GM12874 (cell line): ENCODE measurements at regions not wholly inside any gene's neighbourhood (a gene's known extent, or its start where the extent isn't known, plus 50 kb on each side); places are given as distances from the start of the nearest gene placed in this dataset.

Source experiments
- TF ChIP-seq, protein P1 (sequence below): IDR thresholded peaks from 2 replicates; pipeline ENCODE4 v1.5.1; 2011; ENCODE audit warnings: low read depth, mild to moderate bottlenecking, control low read depth, low read length, moderate library complexity; ENCODE audit not compliant: insufficient read depth

DNA sequence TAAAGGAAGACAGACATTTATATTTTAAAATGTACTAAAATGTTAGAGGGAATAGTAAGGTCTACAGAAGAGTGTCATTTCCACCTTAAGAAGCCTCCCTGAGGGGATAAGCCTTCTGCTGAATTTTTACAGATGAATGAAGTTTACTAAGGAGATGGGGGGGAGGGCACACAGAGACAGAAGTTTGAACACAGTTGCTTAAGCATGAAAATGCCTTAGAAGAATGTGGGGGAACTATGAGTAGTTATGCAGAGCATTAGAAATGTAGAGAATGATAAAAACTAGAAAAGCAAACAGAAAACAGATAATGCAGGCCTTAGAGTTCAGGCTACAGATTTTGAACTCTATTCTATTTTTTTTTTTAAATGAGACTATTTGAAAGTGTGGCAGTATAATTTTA is 232.2 kb upstream of the VLDLR start:
- TF ChIP-seq, protein P1, sequence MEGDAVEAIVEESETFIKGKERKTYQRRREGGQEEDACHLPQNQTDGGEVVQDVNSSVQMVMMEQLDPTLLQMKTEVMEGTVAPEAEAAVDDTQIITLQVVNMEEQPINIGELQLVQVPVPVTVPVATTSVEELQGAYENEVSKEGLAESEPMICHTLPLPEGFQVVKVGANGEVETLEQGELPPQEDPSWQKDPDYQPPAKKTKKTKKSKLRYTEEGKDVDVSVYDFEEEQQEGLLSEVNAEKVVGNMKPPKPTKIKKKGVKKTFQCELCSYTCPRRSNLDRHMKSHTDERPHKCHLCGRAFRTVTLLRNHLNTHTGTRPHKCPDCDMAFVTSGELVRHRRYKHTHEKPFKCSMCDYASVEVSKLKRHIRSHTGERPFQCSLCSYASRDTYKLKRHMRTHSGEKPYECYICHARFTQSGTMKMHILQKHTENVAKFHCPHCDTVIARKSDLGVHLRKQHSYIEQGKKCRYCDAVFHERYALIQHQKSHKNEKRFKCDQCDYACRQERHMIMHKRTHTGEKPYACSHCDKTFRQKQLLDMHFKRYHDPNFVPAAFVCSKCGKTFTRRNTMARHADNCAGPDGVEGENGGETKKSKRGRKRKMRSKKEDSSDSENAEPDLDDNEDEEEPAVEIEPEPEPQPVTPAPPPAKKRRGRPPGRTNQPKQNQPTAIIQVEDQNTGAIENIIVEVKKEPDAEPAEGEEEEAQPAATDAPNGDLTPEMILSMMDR, result no peak

GRCh38 chr9:2390028-2390427 is 231.6 kb upstream of the VLDLR start:
- TF ChIP-seq, protein P1, result no peak

GRCh38 chr9:2395814-2396612 is 225.6 kb upstream of the VLDLR start:
- TF ChIP-seq, protein P1, result no peak

- TF ChIP-seq, protein P1, result no peak
Measured at GRCh38 chr9:2396622-2397285, 224.8 kb upstream of the VLDLR start.

- TF ChIP-seq, protein P1, result no peak
Measured at GRCh38 chr9:2403701-2404100, 217.9 kb upstream of the VLDLR start.

DNA sequence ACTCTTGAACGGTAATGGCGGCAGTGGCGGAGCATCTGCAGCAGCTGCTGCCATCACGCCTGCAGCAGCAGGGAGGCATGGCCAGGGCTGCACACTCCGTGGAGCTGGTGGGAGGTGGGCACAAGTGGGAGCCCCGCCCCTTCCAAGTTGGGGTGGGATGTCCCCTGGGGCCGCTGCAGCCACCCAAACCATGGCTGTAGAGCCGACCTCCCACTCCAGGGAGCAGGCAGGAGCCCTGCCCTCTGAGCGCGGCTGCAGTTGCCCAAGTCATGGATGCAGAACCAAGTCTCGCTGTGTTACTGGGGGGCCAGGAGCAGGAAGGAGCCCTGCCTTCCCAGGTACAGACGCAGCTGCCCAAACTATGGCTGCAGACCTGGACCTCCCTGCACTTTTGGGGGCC is 215.3 kb upstream of the VLDLR start:
- TF ChIP-seq, protein P1, result no peak

DNA sequence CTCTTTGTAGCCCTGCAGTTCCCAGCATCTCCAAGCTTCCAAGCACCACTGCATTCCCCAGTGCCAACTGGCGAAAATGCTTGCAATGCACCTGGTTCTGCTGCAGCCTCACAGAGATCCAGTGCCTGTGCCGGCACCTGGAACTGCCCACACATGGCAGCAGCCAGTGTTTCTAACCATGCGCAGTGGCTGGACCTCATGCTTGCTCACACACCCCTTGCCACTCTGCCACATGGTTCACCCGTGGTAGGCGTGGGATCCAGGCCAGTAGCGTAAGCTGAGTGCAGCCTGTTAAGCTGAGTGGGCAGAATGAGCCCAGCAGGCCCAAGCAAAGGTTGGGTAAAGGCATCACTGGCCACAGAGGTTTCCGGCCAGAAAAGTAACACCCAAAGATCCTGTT is 214.1 kb upstream of the VLDLR start:
- TF ChIP-seq, protein P1, result no peak
